ENCODE measurements at regions not wholly inside any gene's neighbourhood (a gene's known extent, or its start where the extent isn't known, plus 50 kb on each side); places are given as distances from the start of the nearest gene placed in this dataset.

GRCh38 chr18:66727991-66728390, 124.1 kb upstream of the CDH19 start:
- no peaks in the 10 kb centered on the region for H3K36me3 ChIP-seq (ENCODE audit: low read length)
- H3K4me2 ChIP-seq (ENCODE audit: low read depth, low read length, poor library complexity, severe bottlenecking) = no peak overlapping the region
- H3K27me3 ChIP-seq (ENCODE audit: low read length) = no peaks in the 10 kb centered on the region
- H3K9me2 ChIP-seq (replicated peaks; ENCODE audit: insufficient read depth, low read length) = no peaks in the 10 kb centered on the region
- H3K9me3 ChIP-seq (ENCODE audit: insufficient read depth, low read length) = no peaks in the 10 kb centered on the region
- TF ChIP-seq, protein P1, sequence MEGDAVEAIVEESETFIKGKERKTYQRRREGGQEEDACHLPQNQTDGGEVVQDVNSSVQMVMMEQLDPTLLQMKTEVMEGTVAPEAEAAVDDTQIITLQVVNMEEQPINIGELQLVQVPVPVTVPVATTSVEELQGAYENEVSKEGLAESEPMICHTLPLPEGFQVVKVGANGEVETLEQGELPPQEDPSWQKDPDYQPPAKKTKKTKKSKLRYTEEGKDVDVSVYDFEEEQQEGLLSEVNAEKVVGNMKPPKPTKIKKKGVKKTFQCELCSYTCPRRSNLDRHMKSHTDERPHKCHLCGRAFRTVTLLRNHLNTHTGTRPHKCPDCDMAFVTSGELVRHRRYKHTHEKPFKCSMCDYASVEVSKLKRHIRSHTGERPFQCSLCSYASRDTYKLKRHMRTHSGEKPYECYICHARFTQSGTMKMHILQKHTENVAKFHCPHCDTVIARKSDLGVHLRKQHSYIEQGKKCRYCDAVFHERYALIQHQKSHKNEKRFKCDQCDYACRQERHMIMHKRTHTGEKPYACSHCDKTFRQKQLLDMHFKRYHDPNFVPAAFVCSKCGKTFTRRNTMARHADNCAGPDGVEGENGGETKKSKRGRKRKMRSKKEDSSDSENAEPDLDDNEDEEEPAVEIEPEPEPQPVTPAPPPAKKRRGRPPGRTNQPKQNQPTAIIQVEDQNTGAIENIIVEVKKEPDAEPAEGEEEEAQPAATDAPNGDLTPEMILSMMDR (IDR thresholded peaks at IDR 0.05; ENCODE audit: insufficient read depth, low read length, poor library complexity, severe bottlenecking) = no peak
- TF ChIP-seq EZH2phosphoT487 (conservative IDR thresholded peaks at IDR 0.05; ENCODE audit: low read length) = no peak
- H2AFZ ChIP-seq (ENCODE audit: low read depth, low read length, severe bottlenecking) = no peak overlapping the region
- no peak overlapping the region for H3K27ac ChIP-seq (ENCODE audit: low read depth, low read length)
- no peaks in the 10 kb centered on the region for H3F3A ChIP-seq (ENCODE audit: insufficient read depth)
- no peak overlapping the region for H3K9ac ChIP-seq (ENCODE audit: low read length)
- no peak overlapping the region for H3K4me3 ChIP-seq (ENCODE audit: insufficient read depth, low read length, poor library complexity, severe bottlenecking)
- H4K20me1 ChIP-seq (ENCODE audit: low read depth, low read length) = no peaks in the 10 kb centered on the region
- H3K79me2 ChIP-seq (ENCODE audit: insufficient read depth, low read length) = no peaks in the 10 kb centered on the region

DNA sequence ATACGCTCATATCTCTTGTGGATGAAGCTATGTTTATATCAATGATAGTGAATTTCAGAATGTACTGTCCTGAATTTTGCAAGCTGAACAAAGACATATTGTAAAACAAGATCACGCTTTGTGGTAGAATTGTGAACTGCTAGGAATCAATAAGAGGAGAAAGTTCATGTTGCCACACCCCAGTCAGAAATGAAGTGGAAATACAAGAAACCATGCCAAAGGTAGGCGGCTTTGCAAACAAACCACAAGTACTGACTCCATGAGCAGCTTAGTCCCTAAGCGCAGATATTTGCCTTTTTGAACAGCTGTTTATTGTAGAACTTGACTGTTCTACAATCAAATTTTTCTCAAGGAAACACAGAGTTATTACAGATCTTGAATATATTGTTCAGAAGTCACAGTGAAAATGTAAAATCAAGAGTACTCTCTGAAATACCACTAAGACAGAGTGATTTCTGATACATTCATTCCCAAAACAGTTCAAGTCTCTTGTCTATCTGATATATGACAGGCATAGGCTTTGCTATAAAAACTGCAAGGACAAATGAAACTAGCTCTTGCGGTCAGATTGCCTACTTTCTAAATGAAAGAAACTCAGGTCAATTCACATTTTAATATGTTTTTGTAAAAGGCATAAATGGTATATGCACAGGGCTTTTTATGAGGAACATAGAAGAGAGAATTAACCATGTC, 120.9 kb upstream of the CDH19 start:
- TF ChIP-seq, protein P1 (IDR thresholded peaks at IDR 0.05; ENCODE audit: insufficient read depth, low read length, poor library complexity, severe bottlenecking) = no peak
- TF ChIP-seq EZH2phosphoT487 (conservative IDR thresholded peaks at IDR 0.05; ENCODE audit: low read length) = no peak
- Histone ChIP-seq H3K9me3 (ENCODE audit: insufficient read depth, low read length) (no peaks in the 10 kb centered on the region), H3K27ac (ENCODE audit: low read depth, low read length) (no peak overlapping the region), H3K4me3 (ENCODE audit: insufficient read depth, low read length, poor library complexity, severe bottlenecking) (no peak overlapping the region), H2AFZ (ENCODE audit: low read depth, low read length, severe bottlenecking) (no peak overlapping the region), H3K4me2 (ENCODE audit: low read depth, low read length, poor library complexity, severe bottlenecking) (no peak overlapping the region), H3K79me2 (ENCODE audit: insufficient read depth, low read length) (no peaks in the 10 kb centered on the region), H4K20me1 (ENCODE audit: low read depth, low read length) (no peaks in the 10 kb centered on the region), H3K9me2 (replicated peaks; ENCODE audit: insufficient read depth, low read length) (no peaks in the 10 kb centered on the region), H3K36me3 (ENCODE audit: low read length) (no peaks in the 10 kb centered on the region), H3K27me3 (ENCODE audit: low read length) (no peaks in the 10 kb centered on the region), H3F3A (ENCODE audit: insufficient read depth) (no peaks in the 10 kb centered on the region), H3K9ac (ENCODE audit: low read length) (no peak overlapping the region)

DNA sequence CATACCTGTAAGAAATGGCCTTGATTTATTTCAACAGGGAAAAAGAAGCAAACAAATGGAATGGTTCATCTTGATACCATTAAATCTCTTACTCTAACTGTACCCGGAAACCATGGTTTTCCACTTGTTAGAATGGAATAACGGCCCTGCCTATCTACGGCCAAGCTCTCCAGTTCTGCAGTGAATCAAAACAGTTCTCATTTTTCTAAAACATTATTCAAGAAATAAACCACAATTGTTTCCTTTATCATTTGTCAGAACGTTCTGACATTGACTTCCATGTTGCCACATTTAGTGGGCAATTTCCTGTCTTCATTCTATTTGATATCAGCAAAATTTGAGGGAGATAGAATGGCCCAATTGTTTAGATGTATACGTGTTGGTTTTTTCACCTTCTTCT, 118.8 kb upstream of the CDH19 start:
- Histone ChIP-seq H2AFZ (ENCODE audit: low read depth, low read length, severe bottlenecking) (no peak overlapping the region), H3K27ac (ENCODE audit: low read depth, low read length) (no peak overlapping the region), H3K79me2 (ENCODE audit: insufficient read depth, low read length) (no peaks in the 10 kb centered on the region), H3K4me3 (ENCODE audit: insufficient read depth, low read length, poor library complexity, severe bottlenecking) (no peak overlapping the region), H3K9me3 (ENCODE audit: insufficient read depth, low read length) (no peaks in the 10 kb centered on the region), H4K20me1 (ENCODE audit: low read depth, low read length) (no peaks in the 10 kb centered on the region), H3F3A (ENCODE audit: insufficient read depth) (no peaks in the 10 kb centered on the region), H3K4me2 (ENCODE audit: low read depth, low read length, poor library complexity, severe bottlenecking) (no peak overlapping the region), H3K36me3 (ENCODE audit: low read length) (no peaks in the 10 kb centered on the region), H3K9me2 (replicated peaks; ENCODE audit: insufficient read depth, low read length) (no peaks in the 10 kb centered on the region), H3K9ac (ENCODE audit: low read length) (no peak overlapping the region), H3K27me3 (ENCODE audit: low read length) (no peaks in the 10 kb centered on the region)
- no peak for TF ChIP-seq EZH2phosphoT487 (conservative IDR thresholded peaks at IDR 0.05; ENCODE audit: low read length)
- TF ChIP-seq, protein P1 (IDR thresholded peaks at IDR 0.05; ENCODE audit: insufficient read depth, low read length, poor library complexity, severe bottlenecking) = no peak

Measured in SU-DHL-6 (cell line).